ENCODE measurements at regions not wholly inside any gene's neighbourhood (a gene's known extent, or its start where the extent isn't known, plus 50 kb on each side); places are given as distances from the start of the nearest gene placed in this dataset.

DNA sequence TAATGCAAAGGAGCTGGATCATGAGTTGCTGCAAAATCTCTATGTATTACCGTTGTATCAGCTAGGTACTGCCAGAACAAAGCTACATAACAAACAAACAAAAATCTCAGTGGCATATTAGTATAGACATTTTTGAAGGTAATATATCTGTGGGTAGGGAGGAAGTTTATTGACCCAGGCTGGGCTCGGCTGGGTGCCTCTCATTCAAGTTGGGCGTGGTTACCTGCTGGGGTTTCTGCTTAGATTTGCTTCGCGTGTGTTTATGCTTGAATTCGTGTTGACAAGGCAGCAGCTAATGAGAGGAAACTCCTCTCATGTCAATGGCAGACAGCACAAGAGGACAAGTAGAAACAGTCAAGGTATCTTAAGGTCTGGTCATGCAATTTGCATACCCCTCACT lies 520.7 kb downstream of the SOX5 start:
- TF ChIP-seq, protein P1, sequence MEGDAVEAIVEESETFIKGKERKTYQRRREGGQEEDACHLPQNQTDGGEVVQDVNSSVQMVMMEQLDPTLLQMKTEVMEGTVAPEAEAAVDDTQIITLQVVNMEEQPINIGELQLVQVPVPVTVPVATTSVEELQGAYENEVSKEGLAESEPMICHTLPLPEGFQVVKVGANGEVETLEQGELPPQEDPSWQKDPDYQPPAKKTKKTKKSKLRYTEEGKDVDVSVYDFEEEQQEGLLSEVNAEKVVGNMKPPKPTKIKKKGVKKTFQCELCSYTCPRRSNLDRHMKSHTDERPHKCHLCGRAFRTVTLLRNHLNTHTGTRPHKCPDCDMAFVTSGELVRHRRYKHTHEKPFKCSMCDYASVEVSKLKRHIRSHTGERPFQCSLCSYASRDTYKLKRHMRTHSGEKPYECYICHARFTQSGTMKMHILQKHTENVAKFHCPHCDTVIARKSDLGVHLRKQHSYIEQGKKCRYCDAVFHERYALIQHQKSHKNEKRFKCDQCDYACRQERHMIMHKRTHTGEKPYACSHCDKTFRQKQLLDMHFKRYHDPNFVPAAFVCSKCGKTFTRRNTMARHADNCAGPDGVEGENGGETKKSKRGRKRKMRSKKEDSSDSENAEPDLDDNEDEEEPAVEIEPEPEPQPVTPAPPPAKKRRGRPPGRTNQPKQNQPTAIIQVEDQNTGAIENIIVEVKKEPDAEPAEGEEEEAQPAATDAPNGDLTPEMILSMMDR (IDR thresholded peaks at IDR 0.05; ENCODE audit: low read depth, low read length, missing input control), result no peak
- TF ChIP-seq YY1 (IDR thresholded peaks at IDR 0.05), result no peak

Measured in liver (tissue), 2 donors.